SU-DHL-6 (cell line): ENCODE measurements at regions not wholly inside any gene's neighbourhood (a gene's known extent, or its start where the extent isn't known, plus 50 kb on each side); places are given as distances from the start of the nearest gene placed in this dataset.
"Not testable (repeated sequence)": the region's sequence is repeated elsewhere in the genome, so short reads cannot be mapped to it uniquely, and the experiment has no call there.

Source experiments
- H2AFZ ChIP-seq: fragments of 200-600 bp; sonication (generic); 2 replicates; pipeline ENCODE4 v1.6.1; 2014; ENCODE audit warnings: low read depth, mild to moderate bottlenecking, moderate library complexity, mixed read lengths, antibody characterized with exemption, low read length; ENCODE audit not compliant: severe bottlenecking
- H3F3A ChIP-seq: fragments of 200-600 bp; shearing (Covaris generic); 2 replicates; pipeline ENCODE4 v1.6.0; 2016; ENCODE audit warnings: antibody characterized with exemption, mild to moderate bottlenecking; ENCODE audit not compliant: insufficient read depth
- H3K27ac ChIP-seq: fragments of 200-600 bp; sonication (generic); 2 replicates; pipeline ENCODE4 v1.5.1; 2016; ENCODE audit warnings: low read depth, mild to moderate bottlenecking, low read length, moderate library complexity, mixed read lengths
- H3K27me3 ChIP-seq: fragments of 200-600 bp; sonication (generic), shearing (Covaris generic); 2 replicates; pipeline ENCODE4 v1.6.0; 2014; ENCODE audit warnings: mild to moderate bottlenecking, low read length
- H3K36me3 ChIP-seq: fragments of 200-600 bp; sonication (generic); 2 replicates; pipeline ENCODE4 v1.6.1; 2014; ENCODE audit warnings: mild to moderate bottlenecking, low read length, mixed read lengths
- H3K4me2 ChIP-seq: fragments of 300-600, 200-600 bp; shearing (Covaris generic), sonication (generic); 2 replicates; pipeline ENCODE4 v1.6.0; 2014; ENCODE audit warnings: low read length, low read depth, mild to moderate bottlenecking; ENCODE audit not compliant: poor library complexity, severe bottlenecking
- H3K4me3 ChIP-seq: fragments of 200-600 bp; sonication (generic); 2 replicates; pipeline ENCODE4 v1.5.1; 2014; ENCODE audit warnings: antibody characterized with exemption, low read length, mild to moderate bottlenecking, mixed read lengths; ENCODE audit not compliant: insufficient read depth, poor library complexity, severe bottlenecking
- H3K79me2 ChIP-seq: fragments of 200-600 bp; sonication (generic); 2 replicates; pipeline ENCODE4 v1.6.1; 2014; ENCODE audit warnings: mild to moderate bottlenecking, low read length, moderate library complexity; ENCODE audit not compliant: insufficient read depth
- H3K9ac ChIP-seq: fragments of 200-600 bp; sonication (generic); 2 replicates; pipeline ENCODE4 v1.7.0; 2014; ENCODE audit warnings: mild to moderate bottlenecking, low read length
- H3K9me2 ChIP-seq: fragments of 200-600 bp; sonication (generic); replicated peaks from 2 replicates; pipeline ENCODE4 v1.6.1; 2014; ENCODE audit warnings: low read length; ENCODE audit not compliant: insufficient read depth
- H3K9me3 ChIP-seq: fragments of 200-600 bp; sonication (generic); 2 replicates; pipeline ENCODE4 v1.6.1; 2014; ENCODE audit warnings: low read length, mixed read lengths; ENCODE audit not compliant: insufficient read depth
- H4K20me1 ChIP-seq: fragments of 200-600 bp; sonication (generic); 2 replicates; pipeline ENCODE4 v1.6.1; 2014; ENCODE audit warnings: low read depth, mild to moderate bottlenecking, antibody characterized with exemption, low read length, moderate library complexity, mixed read lengths
- CTCF ChIP-seq: fragments of 200-600 bp; sonication (generic); IDR thresholded peaks from one replicate; pipeline ENCODE4 v1.5.1; 2017; ENCODE audit warnings: antibody characterized with exemption, mild to moderate bottlenecking, low read length, moderate library complexity; ENCODE audit not compliant: insufficient read depth, poor library complexity, severe bottlenecking
- EZH2phosphoT487 ChIP-seq: fragments of 200-600 bp; sonication (generic), shearing (Covaris generic); conservative IDR thresholded peaks from 2 replicates; pipeline ENCODE4 v1.6.1; 2018; ENCODE audit warnings: mild to moderate bottlenecking, antibody characterized with exemption, low read length, moderate library complexity, mixed read lengths

DNA sequence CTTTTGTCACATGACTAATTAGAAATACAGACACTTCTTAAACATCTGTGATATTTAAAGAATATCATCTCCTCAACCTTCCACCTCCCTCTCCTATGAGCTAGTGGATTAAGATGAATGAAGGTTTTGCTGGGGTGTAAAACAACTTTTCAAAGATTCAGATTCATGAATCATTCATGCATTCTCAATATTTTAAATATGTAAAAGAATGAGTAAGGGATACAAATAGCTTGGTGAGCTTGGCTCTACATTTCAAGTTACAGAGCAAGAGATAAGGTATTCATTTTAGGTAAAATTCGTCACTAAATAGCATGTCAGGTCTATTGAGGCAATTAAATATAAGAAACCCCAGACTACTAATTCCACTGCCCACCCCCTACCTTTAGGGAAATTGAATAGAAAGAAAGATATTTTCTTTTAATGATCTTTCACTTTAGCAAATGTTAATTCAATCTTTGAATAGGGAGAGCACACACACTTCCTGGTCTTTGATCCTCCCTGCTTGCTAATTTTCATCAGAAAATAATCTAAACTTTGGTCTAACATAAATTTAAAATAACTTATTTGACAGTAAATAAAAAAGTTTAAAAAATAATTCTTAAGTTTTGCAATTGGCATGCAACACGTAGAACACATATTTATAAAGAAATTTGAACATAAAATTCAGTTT is 486.9 kb upstream of the ITGA1 start:
- Histone ChIP-seq H3K9me3 (no peaks in the 10 kb centered on the region; the same call in 1 of the 2 replicates), H2AFZ (no peak overlapping the region)

GRCh38 chr5:52304816-52305215 is 482.9 kb upstream of the ITGA1 start:
- not testable (repeated sequence) for H3F3A ChIP-seq, H2AFZ ChIP-seq, H3K9ac ChIP-seq, H3K27me3 ChIP-seq, H3K4me2 ChIP-seq, H3K27ac ChIP-seq, H3K4me3 ChIP-seq, H3K79me2 ChIP-seq, H4K20me1 ChIP-seq, H3K36me3 ChIP-seq, H3K9me2 ChIP-seq, H3K9me3 ChIP-seq

More for the DNA sequence above, 486.9 kb upstream of the ITGA1 start:
- Histone ChIP-seq H3K9me2 (no peaks in the 10 kb centered on the region), H3K9ac (no peak overlapping the region), H3K79me2 (no peaks in the 10 kb centered on the region), H3K4me3 (no peak overlapping the region), H3K4me2 (no peak overlapping the region), H3K36me3 (no peaks in the 10 kb centered on the region), H3K27ac (no peak overlapping the region), H4K20me1 (no peaks in the 10 kb centered on the region), H3K27me3 (no peaks in the 10 kb centered on the region), H3F3A (no peaks in the 10 kb centered on the region)
- TF ChIP-seq CTCF (no peak), EZH2phosphoT487 (no peak)

DNA sequence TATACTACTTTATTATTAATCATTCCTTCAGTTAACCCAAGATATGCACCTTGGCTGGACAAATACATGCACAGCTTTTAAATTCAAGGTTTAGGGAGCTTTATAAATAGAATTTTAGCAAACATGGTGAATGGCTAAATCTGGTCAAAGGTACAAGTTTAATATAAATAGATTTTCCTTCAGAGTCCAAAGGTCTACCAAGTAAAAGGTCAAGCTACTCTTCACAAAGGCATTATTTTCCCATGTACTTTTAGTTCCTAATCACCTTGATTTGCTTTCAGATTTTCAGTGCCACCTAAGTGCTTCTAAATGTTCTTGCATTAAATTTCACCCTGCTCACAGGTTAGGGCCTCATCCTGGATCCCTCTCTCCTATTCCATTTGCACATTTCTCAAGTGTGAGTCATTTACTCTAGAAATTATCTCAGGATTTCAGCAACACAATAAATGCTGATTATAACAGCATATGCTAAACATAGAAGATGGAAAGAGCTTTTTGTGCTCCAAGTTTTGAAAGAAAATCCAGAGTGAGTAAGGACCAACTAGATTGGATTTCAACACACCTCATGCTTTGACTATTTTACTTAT is 459.4 kb upstream of the ITGA1 start:
- TF ChIP-seq CTCF (no peak), EZH2phosphoT487 (no peak)
- no peaks in the 10 kb centered on the region for H3K9me2 ChIP-seq
- no peaks in the 10 kb centered on the region for H4K20me1 ChIP-seq
- no peak overlapping the region for H2AFZ ChIP-seq
- H3K9me3 ChIP-seq: no peaks in the 10 kb centered on the region
- H3K9ac ChIP-seq: no peak overlapping the region
- H3K4me3 ChIP-seq: no peak overlapping the region
- H3K4me2 ChIP-seq: no peak overlapping the region
- H3K79me2 ChIP-seq: no peaks in the 10 kb centered on the region
- no peaks in the 10 kb centered on the region for H3K36me3 ChIP-seq
- no peaks in the 10 kb centered on the region for H3F3A ChIP-seq
- no peaks in the 10 kb centered on the region for H3K27me3 ChIP-seq
- no peak overlapping the region for H3K27ac ChIP-seq

GRCh38 chr5:52331725-52332124 is 456.0 kb upstream of the ITGA1 start:
- H3K79me2 ChIP-seq: no peaks in the 10 kb centered on the region
- TF ChIP-seq CTCF: no peak
- no peaks in the 10 kb centered on the region for H4K20me1 ChIP-seq
- no peaks in the 10 kb centered on the region for H3F3A ChIP-seq
- no peaks in the 10 kb centered on the region for H3K27me3 ChIP-seq
- no peak overlapping the region for H3K4me3 ChIP-seq
- no peak overlapping the region for H2AFZ ChIP-seq
- no peaks in the 10 kb centered on the region for H3K36me3 ChIP-seq
- no peak overlapping the region for H3K27ac ChIP-seq
- H3K9me2 ChIP-seq: no peaks in the 10 kb centered on the region
- H3K9me3 ChIP-seq: no peaks in the 10 kb centered on the region
- H3K9ac ChIP-seq: no peak overlapping the region
- no peak overlapping the region for H3K4me2 ChIP-seq
